ENCODE measurements at regions not wholly inside any gene's neighbourhood (a gene's known extent, or its start where the extent isn't known, plus 50 kb on each side); places are given as distances from the start of the nearest gene placed in this dataset.

GRCh38 chr1:55695552-55695951, 480.4 kb upstream of the USP24 start:
- no peak for TF ChIP-seq CTCF (IDR thresholded peaks at IDR 0.05)
- H3K9me3 Mint-ChIP-seq (ENCODE audit: low read depth): no peaks in the 10 kb centered on the region
- H3K4me1 Mint-ChIP-seq (ENCODE audit: low read depth): peaks cover 52% of the 10 kb centered on the region
- peaks cover 2% of the 10 kb centered on the region for H3K36me3 Mint-ChIP-seq (ENCODE audit: low read depth)
- H3K4me3 Mint-ChIP-seq (ENCODE audit: unreplicated experiment): no peak overlapping the region
- peak overlapping the region; percentile 95 for H3K27ac Mint-ChIP-seq (ENCODE audit: unreplicated experiment)
- no peak for DNase-seq (ENCODE audit: low spot score)
- no peaks in the 10 kb centered on the region for H3K27me3 Mint-ChIP-seq (ENCODE audit: low read depth)

- Mint-ChIP-seq H3K9me3 (ENCODE audit: low read depth) (no peaks in the 10 kb centered on the region), H3K4me3 (ENCODE audit: unreplicated experiment) (no peak overlapping the region), H3K27ac (ENCODE audit: unreplicated experiment) (peak overlapping the region; percentile 95), H3K36me3 (ENCODE audit: low read depth) (peaks cover 2% of the 10 kb centered on the region), H3K4me1 (ENCODE audit: low read depth) (peaks cover 48% of the 10 kb centered on the region), H3K27me3 (ENCODE audit: low read depth) (no peaks in the 10 kb centered on the region)
- DNase-seq (ENCODE audit: low spot score): no peak
- TF ChIP-seq CTCF (IDR thresholded peaks at IDR 0.05): no peak
These were observed 480.0 kb upstream of the USP24 start for GRCh38 chr1:55695151-55695550.

GRCh38 chr1:55694310-55694801, 479.2 kb upstream of the USP24 start:
- no peak overlapping the region for H3K4me3 Mint-ChIP-seq (ENCODE audit: unreplicated experiment)
- no peak for TF ChIP-seq CTCF (IDR thresholded peaks at IDR 0.05)
- peaks cover 44% of the 10 kb centered on the region for H3K4me1 Mint-ChIP-seq (ENCODE audit: low read depth)
- no peaks in the 10 kb centered on the region for H3K27me3 Mint-ChIP-seq (ENCODE audit: low read depth)
- DNase-seq (ENCODE audit: low spot score): no peak
- H3K27ac Mint-ChIP-seq (ENCODE audit: unreplicated experiment): peak overlapping the region; percentile 56
- no peaks in the 10 kb centered on the region for H3K9me3 Mint-ChIP-seq (ENCODE audit: low read depth)
- H3K36me3 Mint-ChIP-seq (ENCODE audit: low read depth): peaks cover 2% of the 10 kb centered on the region

GRCh38 chr1:55692726-55693125, 477.6 kb upstream of the USP24 start:
- no peak for DNase-seq (ENCODE audit: low spot score)
- peaks cover 2% of the 10 kb centered on the region for H3K36me3 Mint-ChIP-seq (ENCODE audit: low read depth)
- H3K4me3 Mint-ChIP-seq (ENCODE audit: unreplicated experiment): no peak overlapping the region
- H3K9me3 Mint-ChIP-seq (ENCODE audit: low read depth): no peaks in the 10 kb centered on the region
- peaks cover 37% of the 10 kb centered on the region for H3K4me1 Mint-ChIP-seq (ENCODE audit: low read depth)
- no peaks in the 10 kb centered on the region for H3K27me3 Mint-ChIP-seq (ENCODE audit: low read depth)
- no peak overlapping the region for H3K27ac Mint-ChIP-seq (ENCODE audit: unreplicated experiment)
- TF ChIP-seq CTCF (IDR thresholded peaks at IDR 0.05): no peak

GRCh38 chr1:55690366-55690765, 475.2 kb upstream of the USP24 start:
- Mint-ChIP-seq H3K27ac (ENCODE audit: unreplicated experiment) (no peak overlapping the region), H3K4me3 (ENCODE audit: unreplicated experiment) (no peak overlapping the region), H3K27me3 (ENCODE audit: low read depth) (no peaks in the 10 kb centered on the region), H3K36me3 (ENCODE audit: low read depth) (peaks cover 2% of the 10 kb centered on the region), H3K4me1 (ENCODE audit: low read depth) (peaks cover 14% of the 10 kb centered on the region), H3K9me3 (ENCODE audit: low read depth) (no peaks in the 10 kb centered on the region)
- DNase-seq (ENCODE audit: low spot score): no peak
- no peak for TF ChIP-seq CTCF (IDR thresholded peaks at IDR 0.05)

All from chondrocyte (in vitro differentiated cells).